ENCODE measurements at regions not wholly inside any gene's neighbourhood (a gene's known extent, or its start where the extent isn't known, plus 50 kb on each side); places are given as distances from the start of the nearest gene placed in this dataset.

GRCh38 chr13:87614276-87614675 is 56.9 kb upstream of the SLITRK5 start:
- TF ChIP-seq CTCF (IDR thresholded peaks at IDR 0.05) (no peak), EP300 (IDR thresholded peaks at IDR 0.05) (no peak), POLR2A (IDR thresholded peaks at IDR 0.05) (no peak), POLR2AphosphoS5 (IDR thresholded peaks at IDR 0.05) (no peak)

All from sigmoid colon (tissue), 4 donors.